ENCODE measurements at regions not wholly inside any gene's neighbourhood (a gene's known extent, or its start where the extent isn't known, plus 50 kb on each side); places are given as distances from the start of the nearest gene placed in this dataset.

DNA sequence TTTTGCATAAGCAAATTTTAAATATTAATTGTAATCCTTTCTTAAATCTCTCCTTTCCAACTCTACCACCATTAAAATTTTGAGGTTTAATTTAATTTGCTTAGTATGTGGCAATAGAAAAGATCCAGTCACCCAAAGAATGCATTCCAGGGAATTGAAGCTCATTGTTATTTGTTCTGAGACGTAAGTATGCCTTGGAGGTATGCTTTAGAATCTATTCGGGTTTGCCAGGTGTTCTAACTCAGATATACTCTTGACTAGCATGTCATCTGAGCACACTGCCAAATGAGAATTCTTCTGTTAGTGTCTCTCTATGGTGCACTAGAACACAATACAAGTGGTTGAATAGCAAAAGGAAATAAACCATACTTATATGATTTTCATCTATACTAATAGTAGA, 813.6 kb upstream of the ADGRL2 start:
- no peak for TF ChIP-seq POLR2AphosphoS5 (IDR thresholded peaks at IDR 0.05; ENCODE audit: borderline replicate concordance, low read depth, low read length)
- no peak for TF ChIP-seq EZH2 (IDR thresholded peaks at IDR 0.05)

Data from SK-N-MC (cell line).